GM23248 (cell line): ENCODE measurements at regions not wholly inside any gene's neighbourhood (a gene's known extent, or its start where the extent isn't known, plus 50 kb on each side); places are given as distances from the start of the nearest gene placed in this dataset.

Experiments used
- EZH2 ChIP-seq: fragments of 200-600 bp; sonication (generic); IDR thresholded peaks from 2 replicates; pipeline ENCODE4 v1.6.1; 2018; ENCODE audit warnings: antibody characterized with exemption, mild to moderate bottlenecking; ENCODE audit not compliant: insufficient read depth, poor library complexity, severe bottlenecking
- EZH2phosphoT487 ChIP-seq: fragments of 200-600 bp; sonication (generic); IDR thresholded peaks from 2 replicates; pipeline ENCODE4 v1.6.1; 2018; ENCODE audit warnings: antibody characterized with exemption, moderate library complexity, mild to moderate bottlenecking, low read depth; ENCODE audit not compliant: insufficient read depth

DNA sequence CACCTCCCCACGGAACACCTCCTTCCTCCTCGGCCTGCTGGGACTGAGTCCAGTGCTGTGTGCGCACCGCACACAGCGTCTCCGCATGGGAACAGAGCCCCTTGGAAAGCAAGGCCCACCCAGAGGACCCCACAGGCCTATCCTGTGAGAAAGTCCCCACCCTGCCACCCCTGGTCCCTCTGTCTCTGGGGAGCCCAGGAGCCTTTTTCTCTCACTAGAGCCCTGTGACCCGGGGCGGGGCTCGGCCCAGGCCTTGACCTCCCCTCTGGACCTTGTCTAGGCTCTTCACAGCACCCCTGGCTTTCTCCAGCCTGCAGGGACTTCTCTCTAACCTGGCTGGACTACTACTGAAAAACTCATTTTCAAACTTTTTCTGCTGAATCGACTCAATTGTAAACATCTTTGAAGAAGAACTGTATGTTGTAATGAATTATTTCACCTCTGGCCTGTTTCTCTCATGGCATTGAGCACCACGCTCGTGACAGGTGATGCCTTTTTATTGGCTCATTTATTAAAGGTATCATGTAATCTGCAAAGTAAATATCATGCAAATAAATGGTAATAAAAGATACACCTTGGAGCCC lies 89.2 kb downstream of the IRX1 start:
- TF ChIP-seq EZH2phosphoT487 (no peak), EZH2 (no peak)
